Karpas-422 (cell line): ENCODE measurements at regions not wholly inside any gene's neighbourhood (a gene's known extent, or its start where the extent isn't known, plus 50 kb on each side); places are given as distances from the start of the nearest gene placed in this dataset.

Source experiments
- DNase-seq: peaks from one replicate; pipeline ENCODE4 v3.0.0-alpha.2; 2015
- H2AFZ ChIP-seq: fragments of 200-600 bp; sonication (generic); 2 replicates; pipeline ENCODE4 v1.6.1; 2014; ENCODE audit warnings: antibody characterized with exemption, low read length, mixed read lengths
- H3K27ac ChIP-seq: fragments of 200-600 bp; sonication (generic); 2 replicates; pipeline ENCODE4 v1.5.1; 2014; ENCODE audit warnings: mild to moderate bottlenecking, low read length, moderate library complexity
- H3K27me3 ChIP-seq: fragments of 200-600 bp; sonication (generic); 2 replicates; pipeline ENCODE4 v1.6.1; 2014; ENCODE audit warnings: low read length, mixed read lengths
- H3K36me3 ChIP-seq: fragments of 200-600 bp; sonication (generic); 2 replicates; pipeline ENCODE4 v1.6.1; 2014; ENCODE audit warnings: low read length, mixed read lengths; ENCODE audit not compliant: insufficient read depth
- H3K4me1 ChIP-seq: fragments of 200-600 bp; sonication (generic); 2 replicates; pipeline ENCODE4 v1.6.1; 2014; ENCODE audit warnings: mild to moderate bottlenecking, low read length, mixed read lengths
- H3K4me2 ChIP-seq: fragments of 200-600 bp; sonication (generic); 2 replicates; pipeline ENCODE4 v1.6.1; 2014; ENCODE audit warnings: low read length, low read depth, mild to moderate bottlenecking; ENCODE audit not compliant: poor library complexity, severe bottlenecking
- H3K4me3 ChIP-seq: fragments of 200-600 bp; sonication (generic); 2 replicates; pipeline ENCODE4 v1.5.1; 2014; ENCODE audit warnings: mild to moderate bottlenecking, antibody characterized with exemption, low read length, mixed read lengths
- H3K79me2 ChIP-seq: fragments of 200-600 bp; sonication (generic); 2 replicates; pipeline ENCODE4 v1.6.1; 2014; ENCODE audit warnings: mild to moderate bottlenecking, low read length, mixed read lengths
- H3K9ac ChIP-seq: fragments of 200-600 bp; sonication (generic); 2 replicates; pipeline ENCODE4 v1.6.0; 2014; ENCODE audit warnings: low read length
- H3K9me2 ChIP-seq: fragments of 200-600 bp; sonication (generic), shearing (Covaris generic); replicated peaks from 2 replicates; pipeline ENCODE4 v1.6.0; 2014; ENCODE audit warnings: mild to moderate bottlenecking, low read length, moderate library complexity; ENCODE audit not compliant: insufficient read depth
- H3K9me3 ChIP-seq: fragments of 300-700, 200-600 bp; sonication (generic); 2 replicates; pipeline ENCODE4 v1.6.1; 2014; ENCODE audit warnings: low read length, mixed read lengths
- H4K20me1 ChIP-seq: fragments of 200-600 bp; sonication (generic); 2 replicates; pipeline ENCODE4 v1.6.1; 2014; ENCODE audit warnings: mild to moderate bottlenecking, antibody characterized with exemption, low read length, low read depth; ENCODE audit not compliant: insufficient read depth

GRCh38 chr3:194270627-194271459, 80.3 kb downstream of the CPN2 start:
- Histone ChIP-seq H3K9me2 (no peaks in the 10 kb centered on the region), H3K4me1 (no peaks in the 10 kb centered on the region), H3K36me3 (no peaks in the 10 kb centered on the region), H3K4me2 (no peak overlapping the region), H3K9me3 (no peaks in the 10 kb centered on the region), H4K20me1 (no peaks in the 10 kb centered on the region; the same call in 1 of the 2 replicates), H2AFZ (no peak overlapping the region), H3K4me3 (no peak overlapping the region), H3K27me3 (no peaks in the 10 kb centered on the region), H3K9ac (no peak overlapping the region), H3K27ac (no peak overlapping the region), H3K79me2 (no peaks in the 10 kb centered on the region)
- no peak for DNase-seq

- Histone ChIP-seq H3K27me3 (no peaks in the 10 kb centered on the region), H3K9me2 (no peaks in the 10 kb centered on the region), H3K9ac (no peak overlapping the region), H4K20me1 (no peaks in the 10 kb centered on the region; the same call in 1 of the 2 replicates), H3K4me1 (no peaks in the 10 kb centered on the region), H2AFZ (no peak overlapping the region), H3K27ac (no peak overlapping the region), H3K4me2 (no peak overlapping the region), H3K36me3 (no peaks in the 10 kb centered on the region), H3K4me3 (no peak overlapping the region), H3K79me2 (no peaks in the 10 kb centered on the region), H3K9me3 (no peaks in the 10 kb centered on the region)
- no peak for DNase-seq
Measured at GRCh38 chr3:194271460-194272035, 79.6 kb downstream of the CPN2 start.

DNA sequence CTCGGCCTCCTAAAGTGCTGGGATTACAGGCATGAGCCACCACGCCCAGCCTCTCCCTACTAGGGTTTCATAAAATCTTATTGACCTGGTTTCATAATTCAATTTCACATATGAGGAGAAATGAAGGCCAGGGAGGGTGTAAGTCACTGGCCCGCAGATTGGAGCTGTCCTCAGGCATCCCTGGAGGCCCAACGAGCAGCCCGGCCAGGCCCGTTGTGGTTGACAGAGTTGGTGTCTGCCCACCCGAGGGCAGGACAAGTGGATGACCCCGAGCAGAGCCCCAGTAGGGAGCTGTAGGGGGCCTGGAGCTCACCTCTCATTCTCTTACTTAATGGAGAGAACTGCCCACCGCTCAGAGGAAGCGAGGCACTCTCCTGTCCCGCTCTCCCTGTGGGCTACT, 78.9 kb downstream of the CPN2 start:
- H3K9ac ChIP-seq, result no peak overlapping the region
- no peaks in the 10 kb centered on the region for H3K79me2 ChIP-seq
- no peaks in the 10 kb centered on the region for H3K9me2 ChIP-seq
- H3K4me3 ChIP-seq, result no peak overlapping the region
- no peak overlapping the region for H3K27ac ChIP-seq
- H3K9me3 ChIP-seq, result no peaks in the 10 kb centered on the region
- H3K36me3 ChIP-seq, result no peaks in the 10 kb centered on the region
- H4K20me1 ChIP-seq, result no peaks in the 10 kb centered on the region; the same call in 1 of the 2 replicates
- no peaks in the 10 kb centered on the region for H3K4me1 ChIP-seq
- no peaks in the 10 kb centered on the region for H3K27me3 ChIP-seq
- H2AFZ ChIP-seq, result no peak overlapping the region
- no peak for DNase-seq
- H3K4me2 ChIP-seq, result no peak overlapping the region

DNA sequence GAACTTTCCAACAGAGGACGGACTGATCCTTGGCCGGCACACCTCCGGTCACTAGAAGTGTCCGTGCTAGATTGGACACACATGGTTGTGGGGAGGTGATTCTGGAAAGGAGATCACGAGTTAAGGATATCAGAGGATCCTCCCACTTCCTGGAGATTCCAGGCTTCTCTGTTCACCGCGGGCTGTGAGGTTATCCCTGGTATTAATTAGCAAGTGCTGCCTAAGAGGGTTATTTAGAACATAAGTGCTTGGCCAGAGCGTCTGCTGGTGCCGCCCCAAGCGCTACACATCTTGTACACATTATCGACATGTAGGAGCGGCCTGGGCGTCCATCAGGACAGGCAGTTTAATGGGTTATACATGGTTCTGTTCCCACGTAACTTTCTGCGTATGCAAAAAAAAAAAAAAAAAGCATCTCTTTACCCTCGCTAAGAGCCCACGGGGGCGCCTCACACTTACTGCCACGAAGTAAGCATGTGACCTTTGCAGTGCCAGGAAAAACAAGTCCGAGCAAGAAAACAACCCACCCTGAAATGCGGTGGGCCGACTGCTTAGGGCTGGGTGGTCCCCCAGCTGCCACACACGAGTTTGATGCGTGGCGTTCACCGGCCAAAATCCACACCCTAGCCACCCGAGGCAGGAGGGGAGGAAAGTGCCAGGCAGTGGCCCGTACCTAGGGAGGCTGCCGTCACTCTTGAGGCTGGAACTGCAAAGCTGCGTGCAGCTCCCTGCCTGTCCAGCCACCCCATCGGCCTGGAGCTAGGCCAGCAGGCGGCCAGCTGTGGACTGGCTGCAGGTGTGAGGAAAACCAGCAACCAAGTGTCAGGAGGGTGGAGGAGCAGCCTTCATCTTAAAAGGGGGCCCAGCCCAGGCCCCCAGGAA, 78.0 kb downstream of the CPN2 start:
- no peak overlapping the region for H3K9ac ChIP-seq
- no peaks in the 10 kb centered on the region for H3K4me1 ChIP-seq
- H3K27me3 ChIP-seq, result no peaks in the 10 kb centered on the region
- H3K79me2 ChIP-seq, result no peaks in the 10 kb centered on the region
- H3K9me2 ChIP-seq, result no peaks in the 10 kb centered on the region
- H2AFZ ChIP-seq, result no peak overlapping the region
- no peaks in the 10 kb centered on the region for H3K36me3 ChIP-seq
- H4K20me1 ChIP-seq, result peaks cover under 1% of the 10 kb centered on the region; the same call in 1 of the 2 replicates
- H3K27ac ChIP-seq, result no peak overlapping the region
- DNase-seq, result no peak
- no peaks in the 10 kb centered on the region for H3K9me3 ChIP-seq
- no peak overlapping the region for H3K4me3 ChIP-seq
- H3K4me2 ChIP-seq, result no peak overlapping the region

DNA sequence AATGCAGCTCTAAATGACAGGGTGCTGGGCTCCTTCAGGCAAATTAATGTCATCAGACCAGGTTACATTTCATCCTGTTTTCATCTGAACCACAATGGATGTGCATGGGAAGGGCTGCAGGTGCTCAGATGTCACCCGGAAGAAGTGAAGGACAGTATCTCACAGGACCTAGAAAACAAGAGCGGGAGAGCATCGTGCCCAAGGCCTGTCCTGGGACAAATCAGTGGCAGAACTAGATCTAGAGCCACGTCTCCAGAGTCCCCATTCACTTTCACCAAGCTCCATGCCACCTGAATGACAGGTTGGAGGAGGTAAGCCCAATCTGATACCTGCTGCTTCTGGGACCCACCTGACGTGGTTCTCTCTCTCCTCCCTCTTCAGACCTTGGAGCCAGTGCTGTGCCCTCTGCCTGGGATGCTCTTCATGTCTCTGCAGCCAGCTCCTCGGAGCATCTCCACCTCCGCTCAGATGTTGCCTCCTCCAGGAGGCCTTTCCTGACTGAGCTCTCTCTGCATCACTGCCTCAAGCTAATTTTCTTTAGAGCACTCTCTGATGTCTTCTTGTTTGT, 77.3 kb downstream of the CPN2 start:
- H3K79me2 ChIP-seq, result no peaks in the 10 kb centered on the region
- H3K27ac ChIP-seq, result no peak overlapping the region
- no peak overlapping the region for H3K9ac ChIP-seq
- no peaks in the 10 kb centered on the region for H3K9me2 ChIP-seq
- H3K27me3 ChIP-seq, result no peaks in the 10 kb centered on the region
- H3K9me3 ChIP-seq, result no peaks in the 10 kb centered on the region
- no peak for DNase-seq
- peaks cover 4% of the 10 kb centered on the region; the same call in 1 of the 2 replicates for H4K20me1 ChIP-seq
- no peak overlapping the region for H3K4me3 ChIP-seq
- H3K36me3 ChIP-seq, result no peaks in the 10 kb centered on the region
- no peaks in the 10 kb centered on the region for H3K4me1 ChIP-seq
- H2AFZ ChIP-seq, result no peak overlapping the region
- H3K4me2 ChIP-seq, result no peak overlapping the region

- H4K20me1 ChIP-seq, result peaks cover 4% of the 10 kb centered on the region; the same call in 1 of the 2 replicates
- no peak overlapping the region for H3K27ac ChIP-seq
- H3K4me3 ChIP-seq, result no peak overlapping the region
- H3K4me1 ChIP-seq, result no peaks in the 10 kb centered on the region
- H2AFZ ChIP-seq, result no peak overlapping the region
- no peaks in the 10 kb centered on the region for H3K9me2 ChIP-seq
- H3K36me3 ChIP-seq, result no peaks in the 10 kb centered on the region
- H3K9me3 ChIP-seq, result no peaks in the 10 kb centered on the region
- H3K27me3 ChIP-seq, result no peaks in the 10 kb centered on the region
- no peak overlapping the region for H3K4me2 ChIP-seq
- no peak for DNase-seq
- H3K79me2 ChIP-seq, result no peaks in the 10 kb centered on the region
- no peak overlapping the region for H3K9ac ChIP-seq
Measured at GRCh38 chr3:194274424-194275085, 76.6 kb downstream of the CPN2 start.

DNA sequence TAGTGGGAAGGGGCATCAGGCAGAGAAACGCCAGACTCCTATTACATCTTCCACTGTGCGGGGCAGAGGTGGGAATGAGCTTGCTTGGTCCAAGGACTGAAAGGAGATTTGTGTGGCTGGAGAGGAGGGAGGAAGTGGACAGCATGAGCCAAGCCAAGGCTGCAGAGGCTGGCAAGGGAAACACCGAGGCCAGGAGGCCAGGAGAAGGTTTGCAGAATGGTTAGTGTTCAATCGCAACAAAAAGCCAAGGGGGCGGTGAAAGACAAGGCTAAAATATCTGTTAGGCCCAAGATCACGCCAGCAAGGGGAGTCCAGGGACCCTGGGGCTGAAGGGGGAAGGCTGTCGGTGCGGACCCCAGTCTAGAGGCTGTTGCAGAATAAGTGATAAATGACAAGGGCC, 75.8 kb downstream of the CPN2 start:
- Histone ChIP-seq H3K9me3 (no peaks in the 10 kb centered on the region), H3K27me3 (no peaks in the 10 kb centered on the region), H3K4me1 (no peaks in the 10 kb centered on the region), H3K9me2 (no peaks in the 10 kb centered on the region), H3K4me2 (no peak overlapping the region), H2AFZ (no peak overlapping the region), H3K9ac (no peak overlapping the region), H3K36me3 (no peaks in the 10 kb centered on the region), H3K79me2 (no peaks in the 10 kb centered on the region), H3K27ac (no peak overlapping the region), H4K20me1 (peaks cover 4% of the 10 kb centered on the region; the same call in 1 of the 2 replicates), H3K4me3 (no peak overlapping the region)
- no peak for DNase-seq
